SU-DHL-6 (cell line): ENCODE measurements at regions not wholly inside any gene's neighbourhood (a gene's known extent, or its start where the extent isn't known, plus 50 kb on each side); places are given as distances from the start of the nearest gene placed in this dataset.

Experiments
- H2AFZ ChIP-seq: fragments of 200-600 bp; sonication (generic); 2 replicates; pipeline ENCODE4 v1.6.1; 2014; ENCODE audit warnings: low read depth, mild to moderate bottlenecking, moderate library complexity, mixed read lengths, antibody characterized with exemption, low read length; ENCODE audit not compliant: severe bottlenecking
- H3F3A ChIP-seq: fragments of 200-600 bp; shearing (Covaris generic); 2 replicates; pipeline ENCODE4 v1.6.0; 2016; ENCODE audit warnings: antibody characterized with exemption, mild to moderate bottlenecking; ENCODE audit not compliant: insufficient read depth
- H3K27ac ChIP-seq: fragments of 200-600 bp; sonication (generic); 2 replicates; pipeline ENCODE4 v1.5.1; 2016; ENCODE audit warnings: low read depth, mild to moderate bottlenecking, low read length, moderate library complexity, mixed read lengths
- H3K27me3 ChIP-seq: fragments of 200-600 bp; sonication (generic), shearing (Covaris generic); 2 replicates; pipeline ENCODE4 v1.6.0; 2014; ENCODE audit warnings: mild to moderate bottlenecking, low read length
- H3K36me3 ChIP-seq: fragments of 200-600 bp; sonication (generic); 2 replicates; pipeline ENCODE4 v1.6.1; 2014; ENCODE audit warnings: mild to moderate bottlenecking, low read length, mixed read lengths
- H3K4me2 ChIP-seq: fragments of 300-600, 200-600 bp; shearing (Covaris generic), sonication (generic); 2 replicates; pipeline ENCODE4 v1.6.0; 2014; ENCODE audit warnings: low read length, low read depth, mild to moderate bottlenecking; ENCODE audit not compliant: poor library complexity, severe bottlenecking
- H3K4me3 ChIP-seq: fragments of 200-600 bp; sonication (generic); 2 replicates; pipeline ENCODE4 v1.5.1; 2014; ENCODE audit warnings: antibody characterized with exemption, low read length, mild to moderate bottlenecking, mixed read lengths; ENCODE audit not compliant: insufficient read depth, poor library complexity, severe bottlenecking
- H3K79me2 ChIP-seq: fragments of 200-600 bp; sonication (generic); 2 replicates; pipeline ENCODE4 v1.6.1; 2014; ENCODE audit warnings: mild to moderate bottlenecking, low read length, moderate library complexity; ENCODE audit not compliant: insufficient read depth
- H3K9ac ChIP-seq: fragments of 200-600 bp; sonication (generic); 2 replicates; pipeline ENCODE4 v1.7.0; 2014; ENCODE audit warnings: mild to moderate bottlenecking, low read length
- H3K9me2 ChIP-seq: fragments of 200-600 bp; sonication (generic); replicated peaks from 2 replicates; pipeline ENCODE4 v1.6.1; 2014; ENCODE audit warnings: low read length; ENCODE audit not compliant: insufficient read depth
- H3K9me3 ChIP-seq: fragments of 200-600 bp; sonication (generic); 2 replicates; pipeline ENCODE4 v1.6.1; 2014; ENCODE audit warnings: low read length, mixed read lengths; ENCODE audit not compliant: insufficient read depth
- H4K20me1 ChIP-seq: fragments of 200-600 bp; sonication (generic); 2 replicates; pipeline ENCODE4 v1.6.1; 2014; ENCODE audit warnings: low read depth, mild to moderate bottlenecking, antibody characterized with exemption, low read length, moderate library complexity, mixed read lengths
- CTCF ChIP-seq: fragments of 200-600 bp; sonication (generic); IDR thresholded peaks from one replicate; pipeline ENCODE4 v1.5.1; 2017; ENCODE audit warnings: antibody characterized with exemption, mild to moderate bottlenecking, low read length, moderate library complexity; ENCODE audit not compliant: insufficient read depth, poor library complexity, severe bottlenecking
- EZH2phosphoT487 ChIP-seq: fragments of 200-600 bp; sonication (generic), shearing (Covaris generic); conservative IDR thresholded peaks from 2 replicates; pipeline ENCODE4 v1.6.1; 2018; ENCODE audit warnings: mild to moderate bottlenecking, antibody characterized with exemption, low read length, moderate library complexity, mixed read lengths

- Histone ChIP-seq H3K4me2 (no peak overlapping the region), H3K9ac (no peak overlapping the region), H3K9me2 (no peaks in the 10 kb centered on the region), H3K4me3 (no peak overlapping the region), H3K27me3 (no peaks in the 10 kb centered on the region), H3K27ac (no peak overlapping the region), H2AFZ (no peak overlapping the region), H3K79me2 (no peaks in the 10 kb centered on the region), H3F3A (no peaks in the 10 kb centered on the region), H4K20me1 (no peaks in the 10 kb centered on the region), H3K36me3 (no peaks in the 10 kb centered on the region), H3K9me3 (no peaks in the 10 kb centered on the region)
- TF ChIP-seq CTCF: no peak
- no peak for TF ChIP-seq EZH2phosphoT487
These were observed 175.8 kb upstream of the GAS1 start for GRCh38 chr9:87122947-87123685.

GRCh38 chr9:87123830-87124229 lies 176.5 kb upstream of the GAS1 start:
- TF ChIP-seq CTCF (no peak), EZH2phosphoT487 (no peak)
- H3K4me2 ChIP-seq: no peak overlapping the region
- H4K20me1 ChIP-seq: no peaks in the 10 kb centered on the region
- H3F3A ChIP-seq: no peaks in the 10 kb centered on the region
- no peaks in the 10 kb centered on the region for H3K9me3 ChIP-seq
- no peak overlapping the region for H3K9ac ChIP-seq
- H3K36me3 ChIP-seq: no peaks in the 10 kb centered on the region
- no peak overlapping the region for H3K4me3 ChIP-seq
- H3K9me2 ChIP-seq: no peaks in the 10 kb centered on the region
- no peak overlapping the region for H3K27ac ChIP-seq
- H3K79me2 ChIP-seq: no peaks in the 10 kb centered on the region
- H2AFZ ChIP-seq: no peak overlapping the region
- no peaks in the 10 kb centered on the region for H3K27me3 ChIP-seq

- Histone ChIP-seq H3K4me2 (no peak overlapping the region), H3K9ac (no peak overlapping the region), H3K9me2 (no peaks in the 10 kb centered on the region), H3K79me2 (no peaks in the 10 kb centered on the region), H3K4me3 (no peak overlapping the region), H3F3A (no peaks in the 10 kb centered on the region), H3K27ac (no peak overlapping the region), H2AFZ (no peak overlapping the region), H3K27me3 (no peaks in the 10 kb centered on the region), H3K9me3 (no peaks in the 10 kb centered on the region), H4K20me1 (no peaks in the 10 kb centered on the region), H3K36me3 (no peaks in the 10 kb centered on the region)
- TF ChIP-seq EZH2phosphoT487 (no peak), CTCF (no peak)
These were observed 178.5 kb upstream of the GAS1 start for GRCh38 chr9:87125819-87126218.
